ENCODE measurements at regions not wholly inside any gene's neighbourhood (a gene's known extent, or its start where the extent isn't known, plus 50 kb on each side); places are given as distances from the start of the nearest gene placed in this dataset.
A peak's percentile ranks its signal among the peaks of the same experiment; 100 is the strongest.
"Not testable (repeated sequence)": the region's sequence is repeated elsewhere in the genome, so short reads cannot be mapped to it uniquely, and the experiment has no call there.

DNA sequence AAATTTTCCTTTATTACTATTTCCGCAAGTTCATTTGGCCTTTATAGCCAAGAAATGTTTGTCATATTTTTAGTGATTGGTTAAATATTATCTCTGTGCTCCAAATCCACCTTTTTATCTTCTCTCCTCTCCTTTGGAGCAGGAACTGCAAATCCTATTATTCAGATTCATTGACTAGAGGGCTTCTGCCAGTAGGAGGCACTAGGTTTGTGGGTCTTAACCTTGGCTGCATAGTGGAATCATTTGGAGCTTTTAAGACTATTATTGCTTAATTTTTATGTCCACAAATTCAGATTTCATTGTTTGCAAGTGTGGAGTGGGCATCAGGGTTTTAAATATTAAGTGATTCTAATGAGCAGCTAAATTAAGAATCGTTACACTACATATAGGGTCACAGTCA, 75.3 kb upstream of the SYT10 start:
- Mint-ChIP-seq H3K4me3 (no peak overlapping the region), H3K9me3 (peaks cover 6% of the 10 kb centered on the region), H3K36me3 (ENCODE audit: low read depth) (no peaks in the 10 kb centered on the region), H3K4me1 (peaks cover 3% of the 10 kb centered on the region), H3K27ac (no peak overlapping the region), H3K27me3 (ENCODE audit: insufficient read depth) (no peaks in the 10 kb centered on the region)
- Histone ChIP-seq H3K9ac (ENCODE audit: extremely low read depth, low read length, poor library complexity, severe bottlenecking) (no peak overlapping the region), H3K4me3 (ENCODE audit: low read length) (no peak overlapping the region), H3K9me3 (ENCODE audit: control insufficient read depth, low read length) (no peaks in the 10 kb centered on the region), H3K27ac (ENCODE audit: low read depth, low read length) (no peak overlapping the region), H3K36me3 (ENCODE audit: control insufficient read depth, insufficient read depth, low read length) (no peaks in the 10 kb centered on the region), H3K4me1 (ENCODE audit: control insufficient read depth, insufficient read depth, low read length) (no peaks in the 10 kb centered on the region), H3K27me3 (ENCODE audit: control insufficient read depth, insufficient read depth, low read length, poor library complexity, severe bottlenecking) (no peaks in the 10 kb centered on the region)
- TF ChIP-seq, protein P1, sequence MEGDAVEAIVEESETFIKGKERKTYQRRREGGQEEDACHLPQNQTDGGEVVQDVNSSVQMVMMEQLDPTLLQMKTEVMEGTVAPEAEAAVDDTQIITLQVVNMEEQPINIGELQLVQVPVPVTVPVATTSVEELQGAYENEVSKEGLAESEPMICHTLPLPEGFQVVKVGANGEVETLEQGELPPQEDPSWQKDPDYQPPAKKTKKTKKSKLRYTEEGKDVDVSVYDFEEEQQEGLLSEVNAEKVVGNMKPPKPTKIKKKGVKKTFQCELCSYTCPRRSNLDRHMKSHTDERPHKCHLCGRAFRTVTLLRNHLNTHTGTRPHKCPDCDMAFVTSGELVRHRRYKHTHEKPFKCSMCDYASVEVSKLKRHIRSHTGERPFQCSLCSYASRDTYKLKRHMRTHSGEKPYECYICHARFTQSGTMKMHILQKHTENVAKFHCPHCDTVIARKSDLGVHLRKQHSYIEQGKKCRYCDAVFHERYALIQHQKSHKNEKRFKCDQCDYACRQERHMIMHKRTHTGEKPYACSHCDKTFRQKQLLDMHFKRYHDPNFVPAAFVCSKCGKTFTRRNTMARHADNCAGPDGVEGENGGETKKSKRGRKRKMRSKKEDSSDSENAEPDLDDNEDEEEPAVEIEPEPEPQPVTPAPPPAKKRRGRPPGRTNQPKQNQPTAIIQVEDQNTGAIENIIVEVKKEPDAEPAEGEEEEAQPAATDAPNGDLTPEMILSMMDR (conservative IDR thresholded peaks at IDR 0.05): peak; percentile 95
- WGBS, 2 experiments (ENCODE audit: insufficient coverage in 1 of 2, insufficient read length in 1 of 2): 100% methylated on average over 1 of the region's 2 CpGs
- DNase-seq: peak; percentile 47

DNA sequence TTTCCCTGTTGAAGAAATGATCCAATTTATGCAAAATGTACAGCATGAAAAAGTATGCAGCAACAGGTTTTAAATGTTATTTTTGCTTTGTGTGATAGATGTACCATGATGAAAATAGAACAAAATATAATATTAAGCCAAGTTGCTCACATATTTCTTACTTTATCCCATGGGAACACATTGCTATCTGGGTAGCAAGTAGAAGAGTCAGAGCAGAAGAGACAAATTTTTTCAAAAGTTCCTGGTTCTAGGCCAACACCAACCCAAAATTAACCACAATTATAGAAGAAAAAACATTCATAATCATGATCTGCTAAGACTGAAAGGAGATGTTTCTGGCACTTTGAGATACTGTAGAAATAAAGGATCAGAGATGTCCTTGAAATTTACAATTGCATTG, 79.9 kb upstream of the SYT10 start:
- Histone ChIP-seq H3K36me3 (ENCODE audit: control insufficient read depth, insufficient read depth, low read length) (no peaks in the 10 kb centered on the region), H3K27me3 (ENCODE audit: control insufficient read depth, insufficient read depth, low read length, poor library complexity, severe bottlenecking) (no peaks in the 10 kb centered on the region), H3K9ac (ENCODE audit: extremely low read depth, low read length, poor library complexity, severe bottlenecking) (no peak overlapping the region), H3K9me3 (ENCODE audit: control insufficient read depth, low read length) (no peaks in the 10 kb centered on the region), H3K4me1 (ENCODE audit: control insufficient read depth, insufficient read depth, low read length) (no peaks in the 10 kb centered on the region), H3K27ac (ENCODE audit: low read depth, low read length) (no peak overlapping the region), H3K4me3 (ENCODE audit: low read length) (no peak overlapping the region)
- H3K4me3 Mint-ChIP-seq: no peak overlapping the region
- H3K36me3 Mint-ChIP-seq (ENCODE audit: low read depth): peaks cover 3% of the 10 kb centered on the region
- no peak overlapping the region for H3K27ac Mint-ChIP-seq
- peaks cover 24% of the 10 kb centered on the region for H3K9me3 Mint-ChIP-seq
- no peaks in the 10 kb centered on the region for H3K27me3 Mint-ChIP-seq (ENCODE audit: insufficient read depth)
- TF ChIP-seq, protein P1 (conservative IDR thresholded peaks at IDR 0.05): no peak
- peaks cover 11% of the 10 kb centered on the region for H3K4me1 Mint-ChIP-seq
- no peak for DNase-seq

DNA sequence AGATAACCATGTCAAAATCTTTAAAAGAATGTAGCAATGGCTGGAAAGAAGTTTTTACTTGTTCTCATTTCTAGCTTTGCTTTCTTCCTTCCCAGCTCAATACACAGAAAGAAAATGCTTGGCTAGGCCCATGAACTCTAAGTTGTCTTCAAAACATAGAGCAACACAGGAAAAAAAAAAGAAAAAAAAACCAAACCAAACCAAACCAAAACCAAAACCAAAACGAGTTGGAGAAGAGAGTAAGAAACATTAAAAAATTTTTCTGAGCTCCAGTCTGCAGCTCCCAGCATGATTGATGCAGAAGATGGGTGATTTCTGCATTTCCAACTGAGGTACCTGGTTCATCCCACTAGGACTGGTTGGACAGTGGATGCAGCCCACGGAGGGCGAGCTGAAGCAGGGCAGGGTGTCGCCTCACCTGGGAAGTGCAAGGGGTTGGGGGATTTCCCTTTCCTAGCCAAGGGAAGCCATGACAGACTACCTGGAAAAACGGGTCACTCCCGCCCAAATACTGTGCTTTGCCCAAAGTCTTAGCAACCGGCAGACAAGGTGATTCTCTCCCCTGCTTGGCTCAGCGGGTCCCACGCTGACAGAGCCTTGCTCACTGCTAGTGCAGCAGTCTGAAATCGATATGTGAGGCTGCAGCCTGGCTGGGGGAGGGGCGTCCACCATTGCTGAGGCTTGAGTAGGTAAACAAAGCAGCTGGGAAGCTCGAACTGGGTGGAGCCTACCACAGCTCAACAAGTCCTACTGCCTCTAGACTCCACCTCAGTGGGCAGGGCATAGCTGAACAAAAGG, 81.1 kb upstream of the SYT10 start:
- not testable (repeated sequence) for H3K27me3 ChIP-seq (ENCODE audit: control insufficient read depth, insufficient read depth, low read length, poor library complexity, severe bottlenecking); H3K36me3 Mint-ChIP-seq (ENCODE audit: low read depth); H3K4me1 Mint-ChIP-seq; H3K27ac ChIP-seq (ENCODE audit: low read depth, low read length); H3K27me3 Mint-ChIP-seq (ENCODE audit: insufficient read depth); H3K9ac ChIP-seq (ENCODE audit: extremely low read depth, low read length, poor library complexity, severe bottlenecking); H3K4me1 ChIP-seq (ENCODE audit: control insufficient read depth, insufficient read depth, low read length); H3K4me3 ChIP-seq (ENCODE audit: low read length); H3K36me3 ChIP-seq (ENCODE audit: control insufficient read depth, insufficient read depth, low read length); H3K9me3 ChIP-seq (ENCODE audit: control insufficient read depth, low read length)
- WGBS, 2 experiments (ENCODE audit: insufficient coverage in 1 of 2, insufficient read length in 1 of 2): 86 to 93% methylated on average over 5 to 12 of the region's 12 CpGs
- peak; percentile 77 for DNase-seq
- Mint-ChIP-seq H3K27ac (peak overlapping the region; percentile 14), H3K9me3 (peaks cover 36% of the 10 kb centered on the region), H3K4me3 (peak overlapping the region; percentile 20)

DNA sequence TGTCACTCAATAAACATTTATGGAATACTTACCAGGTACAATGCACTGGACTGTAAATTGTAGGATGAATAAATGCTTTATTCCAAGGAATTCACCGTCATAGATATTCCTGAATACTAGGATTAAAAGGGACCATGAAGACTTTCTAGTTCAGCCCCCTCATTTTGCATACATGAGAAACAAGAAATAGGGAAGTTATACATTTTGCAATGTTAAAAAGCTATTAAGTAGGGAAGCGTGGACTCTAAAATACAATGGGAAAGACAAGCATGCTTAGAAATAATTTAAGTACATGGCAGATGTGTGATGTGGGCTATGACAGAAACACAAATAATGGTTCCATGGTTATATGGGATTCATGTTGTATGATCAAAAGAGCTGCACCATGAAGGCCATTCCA, 89.4 kb upstream of the SYT10 start:
- no peak overlapping the region for H3K9ac ChIP-seq (ENCODE audit: extremely low read depth, low read length, poor library complexity, severe bottlenecking)
- peaks cover 23% of the 10 kb centered on the region for H3K9me3 Mint-ChIP-seq
- no peaks in the 10 kb centered on the region for H3K27me3 ChIP-seq (ENCODE audit: control insufficient read depth, insufficient read depth, low read length, poor library complexity, severe bottlenecking)
- no peaks in the 10 kb centered on the region for H3K36me3 Mint-ChIP-seq (ENCODE audit: low read depth)
- no peak overlapping the region for H3K27ac ChIP-seq (ENCODE audit: low read depth, low read length)
- no peak overlapping the region for H3K27ac Mint-ChIP-seq
- no peak overlapping the region for H3K4me3 ChIP-seq (ENCODE audit: low read length)
- TF ChIP-seq, protein P1 (conservative IDR thresholded peaks at IDR 0.05): no peak
- no peaks in the 10 kb centered on the region for H3K4me1 ChIP-seq (ENCODE audit: control insufficient read depth, insufficient read depth, low read length)
- H3K4me1 Mint-ChIP-seq: no peaks in the 10 kb centered on the region
- DNase-seq: no peak
- H3K27me3 Mint-ChIP-seq (ENCODE audit: insufficient read depth): no peaks in the 10 kb centered on the region
- no peaks in the 10 kb centered on the region for H3K36me3 ChIP-seq (ENCODE audit: control insufficient read depth, insufficient read depth, low read length)
- 95 to 100% methylated on average over 1 to 2 of the region's 2 CpGs for WGBS, 2 experiments (ENCODE audit: insufficient coverage in 1 of 2, insufficient read length in 1 of 2)
- no peaks in the 10 kb centered on the region for H3K9me3 ChIP-seq (ENCODE audit: control insufficient read depth, low read length)
- no peak overlapping the region for H3K4me3 Mint-ChIP-seq
